Chondrocyte (in vitro differentiated cells): ENCODE measurements at regions not wholly inside any gene's neighbourhood (a gene's known extent, or its start where the extent isn't known, plus 50 kb on each side); places are given as distances from the start of the nearest gene placed in this dataset.

ENCODE experiments used
- DNase-seq: peaks from one replicate; pipeline ENCODE4 v3.0.0; 2021; ENCODE audit warnings: mixed read lengths, low spot score
- H3K27ac Mint-ChIP-seq: one replicate; pipeline ENCODE4 v1.8.0; 2021; ENCODE audit warnings: mild to moderate bottlenecking, moderate library complexity, mixed read lengths; ENCODE audit not compliant: unreplicated experiment
- H3K27me3 Mint-ChIP-seq: 2 replicates; pipeline ENCODE4 v1.8.0; 2021; ENCODE audit warnings: low read depth, mixed read lengths
- H3K36me3 Mint-ChIP-seq: 2 replicates; pipeline ENCODE4 v1.8.0; 2021; ENCODE audit warnings: low read depth, mixed read lengths
- H3K4me1 Mint-ChIP-seq: 2 replicates; pipeline ENCODE4 v1.8.0; 2021; ENCODE audit warnings: low read depth, mild to moderate bottlenecking, mixed read lengths
- H3K4me3 Mint-ChIP-seq: one replicate; pipeline ENCODE4 v1.8.0; 2021; ENCODE audit warnings: mild to moderate bottlenecking, moderate library complexity, mixed read lengths; ENCODE audit not compliant: unreplicated experiment
- H3K9me3 Mint-ChIP-seq: 2 replicates; pipeline ENCODE4 v1.8.0; 2021; ENCODE audit warnings: low read depth, mixed read lengths
- TF ChIP-seq, protein P1 (sequence below): fragments of 200-600 bp; sonication (generic); IDR thresholded peaks from 2 replicates; pipeline ENCODE4 v1.5.0; 2021; ENCODE audit warnings: antibody characterized with exemption, mild to moderate bottlenecking, moderate library complexity

DNA sequence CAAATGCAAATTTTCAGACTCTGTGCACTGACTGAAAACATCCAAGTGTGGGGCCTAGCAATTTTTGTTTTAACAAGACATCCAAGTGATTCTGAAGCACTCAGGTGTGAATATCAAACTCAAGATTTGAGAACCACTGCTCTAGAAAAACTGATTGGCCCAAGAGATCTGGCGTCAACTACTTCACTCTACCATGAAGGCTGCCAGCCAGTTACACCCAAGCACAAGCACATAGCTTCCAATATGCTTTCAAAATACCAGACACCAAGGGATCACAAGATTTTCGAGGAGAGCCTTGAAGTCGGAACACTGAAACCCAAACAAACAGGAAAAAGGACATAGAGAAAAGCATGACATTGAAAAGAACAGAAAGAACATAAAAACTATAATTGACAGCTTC, 140.2 kb downstream of the PTCHD4 start:
- no peak overlapping the region for H3K4me3 Mint-ChIP-seq
- TF ChIP-seq, protein P1, sequence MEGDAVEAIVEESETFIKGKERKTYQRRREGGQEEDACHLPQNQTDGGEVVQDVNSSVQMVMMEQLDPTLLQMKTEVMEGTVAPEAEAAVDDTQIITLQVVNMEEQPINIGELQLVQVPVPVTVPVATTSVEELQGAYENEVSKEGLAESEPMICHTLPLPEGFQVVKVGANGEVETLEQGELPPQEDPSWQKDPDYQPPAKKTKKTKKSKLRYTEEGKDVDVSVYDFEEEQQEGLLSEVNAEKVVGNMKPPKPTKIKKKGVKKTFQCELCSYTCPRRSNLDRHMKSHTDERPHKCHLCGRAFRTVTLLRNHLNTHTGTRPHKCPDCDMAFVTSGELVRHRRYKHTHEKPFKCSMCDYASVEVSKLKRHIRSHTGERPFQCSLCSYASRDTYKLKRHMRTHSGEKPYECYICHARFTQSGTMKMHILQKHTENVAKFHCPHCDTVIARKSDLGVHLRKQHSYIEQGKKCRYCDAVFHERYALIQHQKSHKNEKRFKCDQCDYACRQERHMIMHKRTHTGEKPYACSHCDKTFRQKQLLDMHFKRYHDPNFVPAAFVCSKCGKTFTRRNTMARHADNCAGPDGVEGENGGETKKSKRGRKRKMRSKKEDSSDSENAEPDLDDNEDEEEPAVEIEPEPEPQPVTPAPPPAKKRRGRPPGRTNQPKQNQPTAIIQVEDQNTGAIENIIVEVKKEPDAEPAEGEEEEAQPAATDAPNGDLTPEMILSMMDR = no peak
- H3K9me3 Mint-ChIP-seq = peaks cover 7% of the 10 kb centered on the region
- H3K36me3 Mint-ChIP-seq = no peaks in the 10 kb centered on the region
- H3K27ac Mint-ChIP-seq = no peak overlapping the region
- H3K4me1 Mint-ChIP-seq = peaks cover 3% of the 10 kb centered on the region
- H3K27me3 Mint-ChIP-seq = no peaks in the 10 kb centered on the region
- DNase-seq = no peak

DNA sequence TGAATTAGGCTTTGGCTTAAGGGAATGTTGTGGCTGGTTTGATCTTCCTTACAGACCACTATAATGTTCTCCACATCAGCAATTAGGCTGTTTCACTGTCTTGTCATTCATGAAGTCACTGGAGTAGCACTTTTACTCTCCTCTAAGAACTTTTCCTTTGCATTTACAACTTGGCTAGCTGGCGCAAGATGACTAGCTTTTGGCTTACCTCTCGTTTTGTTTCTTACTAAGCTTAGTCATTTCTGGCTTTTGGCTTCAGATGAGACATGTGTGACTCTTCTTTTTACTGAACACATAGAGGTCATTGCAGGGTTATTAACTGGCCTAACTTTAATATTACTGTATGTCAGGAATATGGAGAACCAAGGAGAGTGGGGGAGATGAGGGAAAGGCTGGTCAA, 143.2 kb downstream of the PTCHD4 start:
- no peaks in the 10 kb centered on the region for H3K36me3 Mint-ChIP-seq
- H3K4me1 Mint-ChIP-seq = no peaks in the 10 kb centered on the region
- TF ChIP-seq, protein P1 = no peak
- H3K27ac Mint-ChIP-seq = no peak overlapping the region
- no peak for DNase-seq
- H3K9me3 Mint-ChIP-seq = peaks cover 7% of the 10 kb centered on the region
- H3K27me3 Mint-ChIP-seq = no peaks in the 10 kb centered on the region
- no peak overlapping the region for H3K4me3 Mint-ChIP-seq

DNA sequence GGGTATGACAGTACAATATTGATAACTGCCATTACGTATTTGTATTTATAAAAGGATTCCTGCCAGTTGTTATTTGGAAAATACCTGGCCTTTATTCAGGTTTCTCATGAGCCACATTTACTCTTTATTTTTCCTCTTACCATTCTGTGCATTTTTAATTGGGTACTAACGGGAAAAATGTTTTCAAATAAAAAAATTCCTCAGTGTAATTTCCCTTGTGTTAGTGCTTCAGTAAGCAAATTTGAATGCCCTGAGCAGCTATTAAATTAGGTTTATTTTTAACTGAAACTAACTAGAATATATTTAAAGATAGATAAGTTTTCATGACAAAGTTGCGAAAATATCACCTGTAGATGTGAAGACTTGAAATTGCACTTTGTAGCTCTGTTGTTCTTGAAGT, 146.0 kb downstream of the PTCHD4 start:
- no peak for DNase-seq
- no peaks in the 10 kb centered on the region for H3K27me3 Mint-ChIP-seq
- no peaks in the 10 kb centered on the region for H3K4me1 Mint-ChIP-seq
- H3K27ac Mint-ChIP-seq = no peak overlapping the region
- no peak overlapping the region for H3K4me3 Mint-ChIP-seq
- TF ChIP-seq, protein P1 = no peak
- peaks cover 7% of the 10 kb centered on the region for H3K9me3 Mint-ChIP-seq
- H3K36me3 Mint-ChIP-seq = no peaks in the 10 kb centered on the region

DNA sequence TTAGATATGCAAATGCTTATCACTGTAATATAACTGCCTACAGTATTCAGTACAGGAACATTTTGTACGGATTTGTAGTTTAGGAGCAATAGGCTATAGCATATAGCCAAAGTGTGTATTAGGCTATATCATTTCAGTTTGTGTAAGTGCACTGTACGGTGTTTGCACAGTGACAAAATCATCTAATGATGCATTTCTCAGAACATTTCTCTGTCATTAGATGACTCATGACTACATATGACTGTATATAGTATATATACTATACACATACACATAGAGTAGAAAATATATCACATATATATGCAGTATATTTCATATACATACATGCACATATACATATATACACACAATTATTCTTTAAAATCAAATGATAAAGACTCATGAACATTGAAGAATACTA, 158.4 kb downstream of the PTCHD4 start:
- Mint-ChIP-seq H3K4me3 (no peak overlapping the region), H3K27ac (no peak overlapping the region)
- DNase-seq = no peak

DNA sequence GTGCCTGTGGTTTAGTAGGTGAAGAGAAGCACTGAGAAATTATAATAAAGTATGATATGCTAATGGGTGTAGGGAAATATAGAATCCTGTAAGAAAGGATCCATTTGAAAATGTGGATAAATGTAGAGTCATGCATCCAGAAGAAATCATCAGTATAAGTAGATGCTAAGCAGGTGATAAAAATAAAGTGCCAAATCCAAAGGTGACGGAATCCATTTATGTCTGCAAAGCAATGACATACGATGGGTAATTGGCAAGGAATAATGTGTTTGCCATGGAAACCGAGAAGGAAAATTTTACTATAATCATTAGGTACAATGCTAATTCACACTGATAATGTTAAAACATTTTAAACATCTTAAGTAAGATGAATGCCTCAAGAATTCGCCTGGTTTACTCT, 163.0 kb downstream of the OPN5 start:
- Mint-ChIP-seq H3K27me3 (peaks cover 4% of the 10 kb centered on the region), H3K4me3 (no peak overlapping the region), H3K36me3 (no peaks in the 10 kb centered on the region), H3K27ac (no peak overlapping the region), H3K4me1 (no peaks in the 10 kb centered on the region), H3K9me3 (peaks cover 7% of the 10 kb centered on the region)
- TF ChIP-seq, protein P1 = no peak
- no peak for DNase-seq

More for the DNA sequence above, 158.4 kb downstream of the PTCHD4 start:
- Mint-ChIP-seq H3K27me3 (no peaks in the 10 kb centered on the region), H3K4me1 (no peaks in the 10 kb centered on the region), H3K36me3 (no peaks in the 10 kb centered on the region), H3K9me3 (peaks cover 7% of the 10 kb centered on the region)
- TF ChIP-seq, protein P1 = no peak
